Stimulated activated CD4-positive, alpha-beta T cell treated with anti-CD3 and anti-CD28 coated beads, Interleukin-15, amount 100 ng/mL, for 24 hours (primary cell): ENCODE measurements at regions not wholly inside any gene's neighbourhood (a gene's known extent, or its start where the extent isn't known, plus 50 kb on each side); places are given as distances from the start of the nearest gene placed in this dataset.
"Not testable (repeated sequence)": the region's sequence is repeated elsewhere in the genome, so short reads cannot be mapped to it uniquely, and the experiment has no call there.

Source experiments
- DNase-seq: peaks from one replicate; pipeline ENCODE4 v3.0.0-alpha.2; 2020

DNA sequence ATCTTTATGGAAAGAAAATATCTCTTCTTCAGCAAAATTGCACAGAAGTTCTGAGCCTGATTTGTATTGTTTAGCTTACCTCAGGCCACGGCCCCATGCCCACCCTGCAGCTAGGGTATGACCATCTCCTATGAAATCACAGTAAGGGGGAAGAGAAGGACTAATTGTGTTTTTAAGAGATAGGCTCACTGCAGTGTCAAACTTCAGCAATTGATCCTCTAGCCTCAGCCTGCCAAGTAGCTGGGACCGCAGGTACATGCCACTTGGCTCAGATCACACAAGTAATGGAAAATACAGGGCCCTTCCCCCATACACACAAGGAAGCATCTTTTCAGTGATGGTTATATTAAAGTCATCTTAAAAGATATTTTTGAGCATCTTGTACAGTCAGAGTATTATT is 60.0 kb downstream of the DMAC1 start:
- DNase-seq = no peak

GRCh38 chr9:7735311-7735710 is 64.3 kb downstream of the DMAC1 start:
- DNase-seq = no peak

DNA sequence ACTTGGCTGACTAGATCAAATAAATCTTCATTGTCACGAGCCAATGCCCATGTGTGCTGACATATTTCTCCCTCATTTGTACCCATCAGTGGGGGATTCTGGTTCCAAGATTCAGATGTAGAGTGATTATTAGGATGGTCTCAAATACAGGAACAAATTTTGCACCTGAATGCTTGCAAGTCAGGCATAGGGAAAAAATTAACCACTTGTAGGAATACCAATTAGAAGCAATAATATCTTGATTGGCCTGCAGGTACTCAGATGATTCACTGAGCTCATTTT is 69.5 kb downstream of the DMAC1 start:
- no peak for DNase-seq

DNA sequence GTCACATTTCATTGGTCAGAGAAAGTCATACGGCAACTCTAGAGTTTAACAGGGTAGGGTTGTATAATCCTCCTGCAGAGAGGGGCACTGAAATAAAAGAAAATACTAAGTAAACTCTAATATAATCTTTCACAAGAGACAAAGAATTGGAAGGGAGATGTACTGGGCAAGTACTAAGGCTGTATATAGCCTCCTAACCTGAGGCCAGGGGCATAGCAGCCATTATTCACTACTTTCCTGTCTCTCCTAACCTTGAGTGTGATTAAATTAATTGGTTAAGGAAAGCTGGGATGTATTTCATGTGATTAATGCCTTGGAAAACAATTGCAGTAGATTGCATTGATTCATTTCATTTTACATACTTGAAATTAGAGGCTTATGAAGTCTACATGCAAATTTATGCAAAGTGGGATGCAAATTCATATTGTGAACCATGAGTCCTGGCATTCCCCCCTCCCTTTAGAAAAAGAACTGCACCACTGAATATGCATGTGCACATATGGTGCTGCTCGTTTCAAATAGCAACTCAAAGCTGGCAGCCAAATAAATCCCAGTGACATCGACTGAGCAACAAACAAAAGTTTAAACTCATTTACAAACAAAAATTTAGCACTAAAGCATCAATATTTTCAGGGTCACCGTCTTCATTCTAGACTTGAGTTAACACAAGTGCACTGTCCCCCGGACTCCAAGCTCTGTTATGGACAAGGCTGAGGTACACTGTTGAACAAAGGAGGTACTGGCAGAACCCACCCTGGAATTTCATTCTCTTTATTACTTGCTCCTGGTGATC is 70.0 kb downstream of the DMAC1 start:
- DNase-seq = no peak

DNA sequence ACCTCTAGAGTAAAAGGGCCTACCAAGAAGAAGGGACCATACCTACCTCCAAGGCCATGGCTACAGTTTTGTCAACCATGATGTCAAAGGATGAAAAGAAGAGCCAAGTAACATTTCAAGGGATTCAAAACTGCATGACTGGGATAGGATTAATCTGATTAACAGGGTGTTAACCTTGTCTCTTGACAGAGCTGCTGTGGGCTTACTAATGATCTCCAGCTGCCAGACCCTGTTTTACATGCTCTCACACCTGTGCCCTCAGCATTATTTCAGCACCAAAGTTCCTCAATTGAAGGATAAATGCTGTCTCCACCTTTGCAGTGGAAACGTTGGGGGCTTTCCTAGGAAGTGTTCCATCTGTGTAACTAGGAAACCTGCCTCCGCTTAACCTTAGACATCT is 78.3 kb downstream of the DMAC1 start:
- no peak for DNase-seq

DNA sequence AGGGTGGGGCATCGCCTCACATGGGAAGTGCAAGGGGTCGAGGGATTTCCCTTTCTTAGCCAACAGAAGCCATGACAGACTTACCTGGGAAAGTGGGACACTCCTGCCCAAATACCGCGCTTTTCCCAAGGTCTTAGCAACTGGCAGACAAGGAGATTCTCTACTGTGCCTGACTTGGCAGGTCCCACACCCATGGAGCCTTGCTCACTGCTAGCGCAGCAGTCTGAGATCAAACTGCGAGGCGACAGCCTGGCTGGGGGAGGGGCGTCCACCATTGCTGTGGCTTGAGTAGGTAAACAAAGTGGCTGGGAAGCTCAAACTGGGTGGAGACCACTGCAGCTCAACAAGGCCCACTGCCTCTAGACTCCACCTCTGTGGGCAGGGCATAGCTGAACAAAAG is 86.5 kb downstream of the DMAC1 start:
- not testable (repeated sequence) for DNase-seq

- no peak for DNase-seq
Measured at GRCh38 chr9:7710686-7711085, 88.9 kb downstream of the DMAC1 start.

GRCh38 chr9:7707934-7708333 is 91.6 kb downstream of the DMAC1 start:
- DNase-seq = no peak

DNA sequence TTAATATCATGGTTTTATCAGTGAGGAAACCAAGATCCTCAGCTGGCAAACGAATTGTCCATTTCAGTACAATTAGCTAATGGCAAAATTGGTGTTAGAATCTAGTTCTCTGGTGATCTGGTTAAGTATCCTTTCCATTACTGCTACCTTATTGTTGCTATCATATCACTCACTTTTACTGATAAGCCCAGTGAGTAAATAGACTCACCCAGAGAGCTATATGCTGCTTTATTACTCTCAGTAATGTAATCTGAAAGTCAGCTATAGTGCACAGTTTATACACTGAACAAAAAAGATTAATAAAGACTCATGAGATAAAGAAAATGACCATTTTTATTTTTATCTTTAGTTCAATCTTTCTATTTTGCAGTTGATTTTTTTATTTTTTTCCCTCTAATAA is 95.0 kb downstream of the DMAC1 start:
- DNase-seq = no peak

- DNase-seq = no peak
Measured at GRCh38 chr9:7691909-7692308, 107.7 kb downstream of the DMAC1 start.

DNA sequence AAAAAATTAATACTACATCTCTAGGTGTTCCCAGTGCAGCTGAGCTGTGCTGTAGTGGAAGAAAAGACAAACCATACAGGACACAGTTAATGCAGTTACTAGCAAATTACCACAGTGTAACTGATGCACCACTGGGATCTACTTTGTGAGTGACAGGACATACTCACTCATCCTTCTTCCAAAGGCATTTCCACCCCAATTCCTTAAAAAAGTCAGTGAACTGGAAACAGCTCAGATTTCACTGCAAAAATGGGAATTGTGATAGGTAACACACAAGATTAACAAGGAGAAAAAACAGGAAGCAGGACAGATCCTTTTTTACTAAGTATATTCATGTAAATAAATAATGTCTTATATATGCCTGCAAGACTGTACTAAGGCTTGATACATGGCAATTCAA is 109.6 kb downstream of the DMAC1 start:
- DNase-seq = no peak

DNA sequence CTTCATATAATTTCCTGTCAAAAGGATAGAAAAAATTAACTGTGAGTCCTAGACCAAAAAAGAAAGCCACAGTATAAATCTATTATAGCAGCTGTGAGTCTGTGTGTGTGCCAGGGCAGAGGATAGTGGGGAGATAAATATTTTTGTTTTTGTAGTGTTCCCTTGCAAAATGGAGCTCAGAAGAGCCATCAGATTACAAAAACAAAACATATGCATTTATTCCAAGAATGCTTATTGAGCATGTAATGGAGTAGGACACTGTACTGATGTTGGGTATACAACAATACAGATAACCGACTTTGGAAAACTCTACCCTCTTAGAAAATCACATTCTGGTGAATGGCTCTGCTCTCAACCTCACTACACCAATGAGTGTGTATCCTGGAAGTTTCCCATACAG is 111.0 kb downstream of the DMAC1 start:
- no peak for DNase-seq

GRCh38 chr9:7676609-7677156 is 122.9 kb downstream of the DMAC1 start:
- DNase-seq = no peak

- DNase-seq = no peak
Measured at GRCh38 chr9:7671847-7672246, 127.7 kb downstream of the DMAC1 start.

DNA sequence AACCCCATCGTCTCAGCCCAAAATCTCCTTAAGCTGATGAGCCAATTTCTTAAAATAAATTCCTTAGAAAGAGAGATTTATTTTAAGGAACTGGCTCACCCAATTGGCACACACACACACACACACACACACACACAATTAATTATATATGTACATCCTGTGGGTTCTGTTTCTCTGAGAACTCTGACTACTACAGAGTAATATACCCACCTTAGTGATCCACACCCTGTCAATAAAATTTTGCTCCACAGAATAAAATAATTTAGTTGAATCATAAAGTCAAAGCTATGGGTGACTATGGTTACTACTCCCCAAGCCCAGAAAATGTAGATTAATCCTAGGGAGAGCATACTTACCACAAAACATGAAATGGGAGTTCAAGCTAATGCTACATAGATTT is 131.0 kb downstream of the DMAC1 start:
- no peak for DNase-seq

- DNase-seq = no peak
Measured at GRCh38 chr9:7665874-7666273, 133.7 kb downstream of the DMAC1 start.

DNA sequence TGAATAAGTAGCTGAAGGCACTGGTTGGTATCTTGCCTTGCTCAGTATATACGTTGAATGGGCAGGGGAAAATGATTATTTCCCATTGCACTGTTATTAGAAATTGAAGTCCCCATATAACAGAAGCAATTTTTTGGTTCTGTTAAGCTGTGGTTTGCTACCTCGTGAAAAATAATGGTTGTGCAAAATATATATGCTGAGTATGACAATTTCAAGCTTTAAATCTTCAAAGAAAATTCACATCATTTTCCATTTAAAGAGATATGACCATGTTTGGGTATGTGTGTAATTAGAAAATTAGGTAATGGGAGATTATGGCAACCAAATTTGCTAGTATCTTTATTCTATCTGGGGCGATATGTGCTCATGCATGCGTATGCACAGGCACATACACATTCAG is 139.8 kb downstream of the DMAC1 start:
- no peak for DNase-seq

DNA sequence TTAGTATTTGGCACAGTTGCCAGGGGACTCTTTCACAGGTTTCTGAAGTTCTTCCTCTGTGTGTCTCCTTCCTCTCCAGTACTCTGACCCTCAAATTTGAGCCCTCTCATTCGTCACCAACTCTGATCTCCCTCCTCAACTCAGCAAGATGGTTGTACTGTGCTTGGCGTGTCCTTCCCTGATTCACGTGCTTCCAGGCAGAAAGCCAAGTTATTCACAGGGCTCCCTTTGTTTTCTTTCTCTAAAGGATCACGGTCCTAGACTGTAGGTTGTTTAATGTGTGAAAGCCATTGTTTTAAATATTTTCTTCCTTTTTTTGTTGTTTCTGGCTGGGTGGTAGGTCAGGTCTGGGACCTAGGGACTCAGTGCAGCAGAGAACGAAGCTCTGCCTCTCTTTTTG is 142.9 kb downstream of the DMAC1 start:
- no peak for DNase-seq

GRCh38 chr9:7653262-7653661 is 146.3 kb downstream of the DMAC1 start:
- DNase-seq = no peak

- DNase-seq = no peak
Measured at GRCh38 chr9:7640231-7640630, 159.3 kb downstream of the DMAC1 start.

GRCh38 chr9:7639471-7639870 is 160.1 kb downstream of the DMAC1 start:
- no peak for DNase-seq

DNA sequence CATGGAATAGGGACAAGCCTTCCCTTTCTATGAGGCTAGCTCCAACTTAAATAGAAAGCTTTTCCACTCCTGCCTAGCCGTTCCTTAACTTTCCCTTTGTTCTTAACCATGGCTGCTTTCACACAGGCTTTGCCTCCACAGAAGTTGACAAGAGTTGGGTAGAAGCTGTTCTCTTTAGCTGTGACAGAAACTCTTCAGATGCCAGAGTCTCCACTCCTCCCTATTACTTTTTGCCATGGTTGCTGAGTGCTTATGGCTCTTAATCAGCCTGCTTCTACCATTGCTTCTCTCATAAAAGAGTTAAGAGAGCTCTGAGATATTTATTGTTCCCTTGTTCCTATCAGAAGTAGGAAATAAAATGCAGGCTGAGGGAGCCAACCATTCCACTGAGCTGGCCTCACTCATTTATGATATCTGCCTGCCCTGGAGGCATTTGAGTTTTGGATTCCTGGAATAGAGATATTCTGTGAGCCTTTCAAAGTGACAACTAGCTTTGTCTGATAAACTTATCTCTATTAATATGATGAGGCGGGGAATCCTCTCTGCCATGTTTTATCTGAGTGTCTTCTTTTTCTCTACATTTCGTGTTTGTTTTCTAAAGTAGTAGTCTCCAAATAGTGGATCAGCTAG is 162.6 kb downstream of the DMAC1 start:
- DNase-seq = no peak

GRCh38 chr9:7636309-7636708 is 163.3 kb downstream of the DMAC1 start:
- no peak for DNase-seq

DNA sequence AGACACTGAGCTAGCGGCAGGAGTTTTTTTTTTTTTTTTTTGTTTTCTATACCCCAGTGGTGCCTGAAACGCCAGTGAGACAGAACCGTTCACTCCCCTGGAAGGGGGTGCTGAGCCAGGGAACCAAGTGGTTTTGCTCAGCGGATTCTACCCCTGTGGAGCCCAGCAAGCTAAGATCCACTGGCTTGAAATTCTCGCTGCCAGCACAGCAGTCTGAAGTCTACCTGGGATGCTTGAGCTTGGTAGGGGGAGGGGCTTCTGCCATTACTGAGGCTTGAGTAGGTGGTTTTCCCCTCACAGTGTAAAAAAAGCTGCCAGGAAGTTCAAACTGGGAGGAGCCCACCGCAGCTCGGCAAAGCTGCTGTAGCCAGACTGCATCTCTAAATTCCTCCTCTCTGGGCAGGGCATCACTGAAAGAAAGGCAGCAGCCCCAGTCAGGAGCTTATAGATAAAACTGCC is 173.0 kb downstream of the DMAC1 start:
- DNase-seq = peak; percentile 46

DNA sequence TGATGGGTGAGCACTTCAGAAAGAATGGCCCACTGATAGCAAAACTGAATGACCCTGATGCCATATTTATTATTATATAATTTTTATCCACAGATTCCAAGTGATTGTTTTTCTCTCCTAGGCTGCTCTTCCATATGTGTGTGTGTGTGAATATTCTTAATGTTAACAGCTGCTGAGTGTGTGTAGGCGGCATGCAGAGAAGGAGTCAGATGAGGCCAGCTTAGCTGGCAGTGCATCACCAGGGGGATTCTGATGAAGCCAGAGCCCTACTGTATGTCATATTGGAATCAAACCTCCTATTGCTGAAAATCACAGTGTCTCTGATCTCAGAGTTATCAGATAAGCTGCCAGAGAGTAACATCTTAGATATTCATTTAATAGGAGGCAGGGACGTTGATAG is 177.1 kb downstream of the DMAC1 start:
- no peak for DNase-seq
